GM21360 (cell line): ENCODE measurements at regions not wholly inside any gene's neighbourhood (a gene's known extent, or its start where the extent isn't known, plus 50 kb on each side); places are given as distances from the start of the nearest gene placed in this dataset.
"Not testable (repeated sequence)": the region's sequence is repeated elsewhere in the genome, so short reads cannot be mapped to it uniquely, and the experiment has no call there.

Experiments
- ATAC-seq: cut with Tn5 transposase; IDR thresholded peaks from one replicate; pipeline ENCODE4 v1.9.1; 2021; ENCODE audit warnings: mild to moderate bottlenecking, moderate library complexity; ENCODE audit not compliant: unreplicated experiment

DNA sequence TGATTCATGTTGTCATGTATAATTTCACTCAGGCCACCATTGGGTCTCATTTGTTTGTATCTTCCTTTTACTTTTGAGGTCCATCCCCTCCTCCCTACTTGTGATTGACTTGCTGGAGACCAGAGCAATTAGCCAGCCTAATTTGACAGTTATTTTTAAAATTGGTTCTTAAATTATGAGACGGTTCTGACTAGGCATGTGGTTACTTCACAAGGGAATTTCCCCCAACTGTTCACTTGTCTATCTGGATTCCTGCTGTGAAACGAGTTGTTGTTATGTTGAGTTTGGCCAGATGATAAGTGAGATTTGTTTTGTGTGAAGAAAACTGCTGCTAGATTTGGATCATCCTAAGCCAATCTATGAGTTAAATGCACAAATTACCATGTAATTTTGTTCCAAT is 359.1 kb downstream of the BARHL2 start:
- ATAC-seq: peak; percentile 80

- no peak for ATAC-seq
Observed at GRCh38 chr1:90356991-90357390, 360.1 kb downstream of the BARHL2 start.

DNA sequence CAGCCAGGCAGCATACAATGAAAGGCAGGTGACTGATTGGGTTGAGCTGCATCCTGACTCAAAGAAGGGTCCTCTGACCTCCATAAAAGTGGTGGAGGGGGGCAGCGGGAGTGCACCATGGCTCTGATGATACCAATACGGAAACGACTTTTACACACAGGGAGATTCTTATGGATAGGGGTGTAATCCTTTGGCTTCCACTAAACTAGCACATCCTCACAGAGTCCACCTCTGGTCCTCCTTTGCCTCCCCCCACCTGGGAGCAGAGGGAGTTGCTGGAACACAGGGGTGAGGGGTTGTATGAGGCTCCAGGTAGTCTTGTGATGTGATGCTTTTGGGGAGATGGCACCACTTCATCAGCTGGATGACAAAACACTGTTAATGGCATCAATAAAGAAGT is 361.0 kb downstream of the BARHL2 start:
- ATAC-seq: no peak

GRCh38 chr1:90354704-90355103 is 359.8 kb downstream of the ZNF326 start:
- no peak for ATAC-seq

GRCh38 chr1:90351019-90351418 is 356.1 kb downstream of the ZNF326 start:
- ATAC-seq: no peak

DNA sequence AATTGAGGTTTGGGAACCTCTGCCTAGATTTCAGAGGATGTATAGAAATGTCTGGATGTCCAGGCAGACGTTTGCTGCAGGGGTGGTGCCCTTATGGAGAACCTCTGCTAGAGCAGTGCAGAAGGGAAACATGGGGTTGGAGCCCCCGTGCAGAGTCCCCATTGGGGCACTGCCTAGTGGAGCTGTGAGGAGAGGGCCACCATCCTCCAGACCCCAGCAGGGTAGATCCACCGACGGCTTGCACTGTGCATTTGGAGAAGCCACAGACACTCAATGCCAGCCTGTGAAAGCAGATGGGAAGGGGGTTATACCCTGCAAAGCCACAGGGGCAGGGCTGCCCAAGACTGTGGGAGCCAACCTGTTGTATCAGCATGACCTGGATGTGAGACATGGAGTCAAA is 354.6 kb downstream of the ZNF326 start:
- ATAC-seq: no peak

GRCh38 chr1:90348934-90349333 is 354.0 kb downstream of the ZNF326 start:
- no peak for ATAC-seq

DNA sequence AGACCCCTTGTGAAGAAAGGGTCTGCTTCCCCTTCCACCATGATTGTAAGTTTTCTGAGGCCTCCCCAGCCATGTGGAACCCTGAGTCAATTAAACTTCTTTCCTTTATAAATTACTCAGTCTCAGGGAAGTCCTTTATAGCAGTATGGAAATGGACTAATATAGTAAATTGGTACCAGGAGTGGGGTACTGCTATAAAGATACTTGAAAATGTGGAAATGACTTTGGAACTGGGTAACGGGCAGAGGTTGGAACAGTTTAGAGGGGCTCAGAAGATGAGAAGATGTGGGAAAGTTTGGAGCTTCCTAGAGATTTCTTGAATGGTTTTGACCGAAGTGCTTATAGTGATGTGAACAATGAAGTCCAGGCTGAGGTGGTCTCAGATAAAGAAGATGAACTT is 353.5 kb downstream of the ZNF326 start:
- ATAC-seq: not testable (repeated sequence)

DNA sequence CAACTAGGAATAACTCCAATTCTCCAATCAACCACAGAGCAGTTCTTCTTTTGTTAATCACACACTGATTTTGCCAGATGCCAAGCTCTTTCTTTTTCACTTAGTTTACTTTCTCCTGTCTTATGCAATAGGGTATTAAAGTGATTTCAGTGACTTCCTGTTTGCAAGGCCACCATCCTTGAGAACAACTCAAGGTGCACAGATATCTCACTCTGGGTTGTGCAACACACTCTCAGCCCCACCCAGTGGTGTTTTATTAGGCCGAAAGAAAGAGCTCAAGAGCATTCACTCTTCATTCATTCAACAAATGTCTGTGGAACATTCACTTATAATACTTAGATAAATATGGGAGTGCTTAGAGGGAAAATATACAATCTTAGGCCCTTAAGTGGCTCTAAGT is 352.5 kb downstream of the ZNF326 start:
- ATAC-seq: no peak

DNA sequence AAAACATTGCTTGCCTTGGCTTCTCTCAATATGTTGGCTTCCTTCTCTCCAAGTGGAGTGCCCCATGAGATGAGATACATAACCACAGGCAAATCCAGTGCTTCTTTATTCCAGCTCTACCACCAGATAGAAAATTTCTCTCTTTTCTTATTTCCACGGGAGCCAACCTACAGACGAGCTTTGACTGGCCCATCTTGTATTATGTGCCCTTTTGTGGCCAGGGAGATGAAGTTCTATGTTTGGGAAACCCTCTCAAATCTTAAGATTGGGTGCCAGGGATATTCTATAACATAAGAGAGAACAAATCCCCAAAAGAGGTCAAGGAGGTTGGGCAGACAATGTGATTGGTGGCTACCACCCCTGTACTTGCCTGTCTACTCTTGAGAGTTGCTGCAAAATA is 351.8 kb downstream of the ZNF326 start:
- ATAC-seq: no peak

DNA sequence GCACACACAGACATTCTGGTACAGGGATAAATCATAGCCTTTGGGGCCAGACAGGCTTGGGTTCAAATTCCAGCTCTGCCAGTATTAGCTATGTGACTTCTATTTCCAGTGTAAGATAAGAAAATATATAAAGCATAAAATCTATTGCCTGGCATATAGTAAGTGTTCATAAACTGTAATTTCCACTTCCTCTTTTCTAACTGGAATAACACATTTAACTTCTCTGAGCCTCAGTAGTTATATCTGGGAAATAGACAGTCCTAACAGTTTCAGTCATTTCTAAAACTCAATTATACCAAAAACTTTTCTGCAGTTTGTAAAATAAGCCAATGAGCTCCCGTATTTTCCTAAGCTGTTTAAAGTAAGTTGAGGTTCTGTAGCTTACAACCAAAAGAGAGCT is 351.4 kb downstream of the ZNF326 start:
- ATAC-seq: no peak

DNA sequence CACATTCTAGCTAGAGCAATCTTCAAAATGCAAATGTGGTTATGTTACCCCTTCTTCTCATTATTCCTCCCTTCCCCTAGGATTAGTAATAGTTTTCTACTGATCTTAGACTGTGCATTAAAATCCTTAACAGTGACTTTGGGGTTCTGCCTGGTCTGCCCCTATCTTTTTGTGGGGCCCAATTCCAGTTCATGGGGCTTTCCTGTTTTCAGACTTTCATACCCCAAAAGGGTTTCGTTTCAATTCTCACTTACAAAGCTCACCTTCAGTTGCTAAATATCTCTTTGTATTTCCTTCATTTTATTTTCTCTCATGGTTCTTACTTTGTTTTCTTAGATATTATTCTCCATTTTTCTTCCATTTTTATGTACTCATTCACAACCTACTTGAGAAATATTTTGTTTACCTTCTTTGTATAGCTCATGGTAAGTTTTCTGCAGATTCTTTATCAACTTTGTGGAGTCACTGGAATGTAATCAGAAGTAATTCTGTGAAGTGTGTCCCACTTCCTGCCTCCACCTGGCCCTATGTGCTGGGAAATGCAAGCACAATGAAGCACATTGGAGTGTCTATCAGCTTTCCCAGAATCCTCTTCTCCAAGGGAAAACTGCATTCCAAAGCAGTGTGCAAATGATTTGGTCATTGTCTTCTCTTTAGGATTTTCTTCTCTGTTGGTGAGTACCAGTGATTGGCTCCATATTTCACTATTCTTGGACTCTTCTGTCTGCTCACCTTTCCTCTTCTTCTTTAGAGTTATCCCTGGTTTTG is 350.2 kb downstream of the ZNF326 start:
- ATAC-seq: no peak

- no peak for ATAC-seq
Observed at GRCh38 chr1:90341516-90341915, 346.6 kb downstream of the ZNF326 start.

DNA sequence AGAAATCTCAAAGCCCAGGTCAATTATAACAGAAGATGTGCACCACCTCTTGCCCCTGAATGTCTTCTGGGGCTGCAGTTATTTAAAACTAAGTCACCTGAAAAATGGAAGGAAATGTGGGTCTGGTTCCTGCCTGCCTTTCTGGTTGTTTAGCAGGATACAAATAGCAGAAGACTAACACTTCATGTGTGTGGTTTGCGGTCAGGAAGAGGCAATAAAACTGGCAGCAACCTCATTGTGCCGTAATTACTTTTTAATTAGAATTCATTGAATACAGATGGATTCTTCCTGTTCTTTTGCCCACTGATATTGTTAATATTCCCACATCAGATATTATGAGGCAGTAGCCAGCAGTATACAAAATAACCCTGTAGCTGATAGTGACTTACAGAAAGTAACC is 345.7 kb downstream of the ZNF326 start:
- no peak for ATAC-seq

- no peak for ATAC-seq
Observed at GRCh38 chr1:90339811-90340210, 344.9 kb downstream of the ZNF326 start.

DNA sequence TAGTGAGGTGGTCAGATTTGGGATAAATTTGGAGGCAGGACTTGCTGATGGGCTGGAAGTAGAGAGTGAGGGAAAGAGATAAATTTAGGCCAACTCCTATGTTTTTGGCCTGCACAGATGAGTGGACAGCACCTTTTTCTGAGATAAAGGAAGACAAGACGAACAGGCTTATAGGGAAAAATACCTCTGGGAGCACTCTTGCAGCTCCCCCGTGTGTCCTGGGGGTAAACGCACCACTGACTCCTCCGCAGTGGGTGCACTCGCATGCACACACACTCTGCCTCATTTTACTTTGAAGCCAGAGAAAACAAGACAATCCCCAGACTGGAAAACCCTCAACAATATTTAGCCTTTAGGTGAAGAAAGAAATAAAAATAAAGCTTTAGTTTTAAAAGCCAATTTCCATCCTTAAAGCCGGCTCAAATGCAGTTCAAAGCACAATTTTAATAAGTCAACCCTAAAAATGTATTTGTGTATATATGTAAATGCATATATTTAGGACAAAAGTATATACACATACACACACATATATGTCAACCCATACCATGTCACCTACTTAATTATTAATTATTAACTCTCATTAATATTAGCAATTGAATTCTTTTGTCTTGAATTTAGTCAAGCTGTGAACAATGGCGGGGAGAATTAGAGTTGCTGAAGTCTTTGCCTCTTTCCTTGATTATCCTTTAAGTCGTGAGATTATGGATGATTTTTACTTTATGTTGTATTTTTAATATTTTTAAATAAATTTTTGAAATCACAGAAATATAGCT is 341.8 kb downstream of the ZNF326 start:
- no peak for ATAC-seq

DNA sequence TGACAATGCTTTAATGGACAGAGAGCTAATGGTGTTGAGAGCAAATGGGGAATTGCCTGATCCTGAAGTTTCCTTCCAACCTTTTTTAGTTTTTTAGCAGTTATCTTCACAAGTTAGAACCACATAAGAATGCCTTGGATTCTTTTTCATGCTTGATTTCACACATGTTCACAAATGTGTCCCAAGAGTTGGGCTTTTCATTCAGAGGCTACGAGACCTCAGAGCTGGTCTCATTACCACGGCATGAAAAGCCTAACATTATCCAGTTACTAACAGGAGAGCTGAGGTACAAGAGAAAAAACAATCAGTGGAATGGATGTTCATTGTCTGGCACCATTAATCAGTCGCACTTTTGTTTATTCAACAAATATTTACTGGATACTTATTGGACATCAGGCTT is 340.6 kb downstream of the ZNF326 start:
- ATAC-seq: no peak

DNA sequence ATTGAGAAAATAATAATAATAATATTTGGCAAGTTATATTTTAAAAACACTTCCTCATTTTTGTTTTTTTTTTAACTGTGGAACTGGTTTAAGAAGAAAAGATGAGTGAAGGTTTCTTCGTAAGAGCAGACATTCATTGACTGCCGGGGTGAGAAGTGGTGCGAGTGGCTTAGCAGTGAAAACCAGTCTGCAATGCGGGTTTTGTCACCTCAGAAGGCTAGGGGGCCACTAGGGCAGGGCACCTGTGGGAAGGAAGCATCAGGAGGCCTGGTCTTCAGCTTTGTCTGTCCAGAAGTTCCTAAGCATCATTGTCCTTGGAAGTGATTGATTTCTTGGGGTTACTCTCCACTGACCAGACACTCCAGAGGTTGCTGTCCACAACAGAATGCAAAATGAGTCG is 339.2 kb downstream of the ZNF326 start:
- ATAC-seq: no peak

DNA sequence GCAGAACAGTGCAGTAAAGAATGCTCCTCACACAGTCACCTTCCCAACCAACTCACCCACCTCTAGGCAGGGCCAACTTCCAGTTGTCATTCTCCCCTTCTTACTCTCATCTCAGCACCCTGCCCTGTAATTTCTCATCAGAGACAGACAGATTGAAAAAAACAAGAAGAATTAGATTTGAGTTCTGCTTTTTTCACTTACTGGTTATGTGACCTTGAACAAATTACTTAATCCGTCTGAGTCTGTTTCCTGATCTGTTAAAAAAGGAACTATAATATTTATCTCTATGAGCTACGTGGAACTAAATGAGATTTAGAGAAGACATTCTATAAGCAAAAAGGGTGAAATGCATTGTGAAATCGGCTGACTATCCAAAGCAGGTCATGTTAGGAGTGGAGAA is 330.3 kb downstream of the ZNF326 start:
- no peak for ATAC-seq

DNA sequence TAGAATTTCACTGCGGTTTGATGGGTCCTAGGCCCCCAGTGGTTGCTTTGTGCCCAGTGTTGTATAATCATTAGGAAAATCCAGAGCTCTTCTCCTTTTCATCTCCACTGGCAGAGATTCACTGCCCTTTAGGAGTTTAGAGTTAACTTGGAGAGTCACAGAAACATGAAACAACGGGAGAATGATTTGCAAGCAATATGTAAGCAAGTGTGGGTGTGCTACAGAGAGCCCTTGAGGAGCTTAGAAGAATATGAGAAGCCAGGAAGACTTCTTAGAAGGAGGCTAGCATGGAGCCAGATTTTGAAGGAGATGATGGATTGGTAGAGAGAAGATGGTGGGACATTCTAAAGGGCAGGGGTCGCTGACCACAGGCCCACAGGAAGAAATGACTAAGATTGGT is 327.3 kb downstream of the ZNF326 start:
- ATAC-seq: no peak

GRCh38 chr1:90319918-90320317 is 325.0 kb downstream of the ZNF326 start:
- no peak for ATAC-seq

DNA sequence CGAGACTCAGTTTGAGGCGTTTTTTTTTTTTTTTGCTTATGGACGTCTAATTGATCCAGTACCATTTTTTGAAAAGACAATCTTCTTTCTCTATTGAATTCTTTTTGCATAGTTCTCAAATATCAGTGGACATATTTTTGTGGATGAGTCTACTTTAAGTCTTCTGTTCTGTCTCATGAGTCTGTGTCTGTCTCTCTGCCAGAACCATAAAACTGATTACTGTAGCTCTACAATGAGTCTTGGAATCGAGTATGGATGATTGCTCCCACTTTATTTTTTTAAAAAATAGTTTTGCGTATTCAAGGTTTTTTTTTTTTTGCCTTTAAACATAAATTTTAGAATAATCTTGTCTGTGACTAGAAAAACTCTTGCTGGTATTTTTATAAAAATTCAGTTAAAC is 323.5 kb downstream of the ZNF326 start:
- no peak for ATAC-seq
